Thoracic aorta (tissue), 2 donors: ENCODE measurements at regions not wholly inside any gene's neighbourhood (a gene's known extent, or its start where the extent isn't known, plus 50 kb on each side); places are given as distances from the start of the nearest gene placed in this dataset.

Experiments used
- ATAC-seq: fragments of 150-250 bp; one replicate; pipeline ENCODE4 v1.8.0; 2017; ENCODE audit warnings: low read depth; ENCODE audit not compliant: insufficient number of reproducible peaks, low FRiP score
- DNase-seq: peaks from one replicate; pipeline ENCODE4 v3.0.0-alpha.2; 2020; ENCODE audit warnings: low spot score
- H3K27ac ChIP-seq, 2 donors: fragments of 200-600 bp; sonication (generic); 1 replicate in 1 of 2; 2 replicates in 1 of 2; pipeline ENCODE4 v1.5.1; 2016; ENCODE audit warnings: mild to moderate bottlenecking in 2 of 2, moderate library complexity in 2 of 2
- H3K27me3 ChIP-seq: fragments of 200-600 bp; sonication (generic); replicated peaks from 2 replicates; pipeline ENCODE4 v1.6.0; 2016; ENCODE audit warnings: mild to moderate bottlenecking; ENCODE audit not compliant: insufficient read depth
- H3K36me3 ChIP-seq: fragments of 200-600 bp; sonication (generic); one replicate; pipeline ENCODE4 v1.5.1; 2016
- H3K4me1 ChIP-seq, 2 donors: fragments of 200-600 bp; sonication (generic); 1 replicate in 1 of 2; 2 replicates in 1 of 2; pipeline versions ENCODE4 v1.5.1 to v1.6.0; 2016; ENCODE audit warnings: low read depth in 2 of 2, mild to moderate bottlenecking in 1 of 2; ENCODE audit not compliant: control insufficient read depth in 1 of 2
- H3K4me3 ChIP-seq: fragments of 200-600 bp; sonication (generic); 2 replicates; pipeline ENCODE4 v1.5.1; 2016; ENCODE audit warnings: mild to moderate bottlenecking
- H3K9me3 ChIP-seq: fragments of 200-600 bp; sonication (generic); 2 replicates; pipeline ENCODE4 v1.5.1; 2016
- TF ChIP-seq, protein P1 (sequence below): fragments of 200-600 bp; sonication (generic); IDR thresholded peaks from one replicate; pipeline ENCODE4 v1.5.1; 2019; ENCODE audit warnings: antibody characterized with exemption

DNA sequence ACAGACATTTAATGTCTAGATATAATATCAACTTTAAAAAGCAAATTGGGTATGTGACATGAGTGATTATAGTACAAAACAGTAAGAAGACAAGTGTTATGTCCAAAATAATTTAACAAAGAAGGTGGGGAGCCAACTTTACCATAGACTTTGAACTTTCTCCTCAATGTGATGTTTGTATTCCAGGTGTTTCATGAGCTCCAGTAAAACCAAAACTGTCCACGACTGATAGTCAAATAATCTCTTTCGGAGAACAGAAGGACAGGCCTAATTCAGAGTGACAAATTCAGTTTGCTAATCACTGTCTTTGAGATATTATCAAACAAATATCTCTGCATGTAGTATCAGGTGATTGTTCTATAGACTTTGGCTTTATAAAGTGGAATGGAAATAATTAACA, 1112.6 kb downstream of the SLC6A15 start:
- TF ChIP-seq, protein P1, sequence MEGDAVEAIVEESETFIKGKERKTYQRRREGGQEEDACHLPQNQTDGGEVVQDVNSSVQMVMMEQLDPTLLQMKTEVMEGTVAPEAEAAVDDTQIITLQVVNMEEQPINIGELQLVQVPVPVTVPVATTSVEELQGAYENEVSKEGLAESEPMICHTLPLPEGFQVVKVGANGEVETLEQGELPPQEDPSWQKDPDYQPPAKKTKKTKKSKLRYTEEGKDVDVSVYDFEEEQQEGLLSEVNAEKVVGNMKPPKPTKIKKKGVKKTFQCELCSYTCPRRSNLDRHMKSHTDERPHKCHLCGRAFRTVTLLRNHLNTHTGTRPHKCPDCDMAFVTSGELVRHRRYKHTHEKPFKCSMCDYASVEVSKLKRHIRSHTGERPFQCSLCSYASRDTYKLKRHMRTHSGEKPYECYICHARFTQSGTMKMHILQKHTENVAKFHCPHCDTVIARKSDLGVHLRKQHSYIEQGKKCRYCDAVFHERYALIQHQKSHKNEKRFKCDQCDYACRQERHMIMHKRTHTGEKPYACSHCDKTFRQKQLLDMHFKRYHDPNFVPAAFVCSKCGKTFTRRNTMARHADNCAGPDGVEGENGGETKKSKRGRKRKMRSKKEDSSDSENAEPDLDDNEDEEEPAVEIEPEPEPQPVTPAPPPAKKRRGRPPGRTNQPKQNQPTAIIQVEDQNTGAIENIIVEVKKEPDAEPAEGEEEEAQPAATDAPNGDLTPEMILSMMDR: no peak
- DNase-seq: no peak
- ATAC-seq: no peak
- Histone ChIP-seq H3K27ac (no peak overlapping the region), H3K27me3 (no peaks in the 10 kb centered on the region), H3K9me3 (no peaks in the 10 kb centered on the region), H3K4me3 (no peak overlapping the region), H3K36me3 (no peaks in the 10 kb centered on the region), H3K4me1 (no peaks in the 10 kb centered on the region)

DNA sequence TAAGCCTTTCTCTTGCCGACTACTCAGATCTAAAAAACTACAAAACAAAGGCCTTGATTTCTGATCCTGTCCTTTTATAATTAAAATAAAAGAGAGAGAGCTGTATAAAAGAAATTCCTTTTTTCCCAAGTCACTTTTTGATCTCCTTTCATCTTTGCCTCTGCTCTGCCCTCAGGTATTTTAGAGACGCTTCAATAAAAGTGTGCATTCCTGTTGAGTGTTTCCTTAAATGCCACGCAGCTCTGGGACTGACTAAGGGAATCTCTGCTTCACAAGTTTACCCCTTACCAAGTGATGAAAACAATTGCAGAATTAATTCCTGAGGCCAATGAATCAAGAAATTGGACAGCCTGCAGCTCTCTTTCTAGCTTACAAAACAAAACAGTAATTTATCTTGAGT, 1109.8 kb downstream of the TMTC2 start:
- no peak for ATAC-seq
- no peak for DNase-seq

DNA sequence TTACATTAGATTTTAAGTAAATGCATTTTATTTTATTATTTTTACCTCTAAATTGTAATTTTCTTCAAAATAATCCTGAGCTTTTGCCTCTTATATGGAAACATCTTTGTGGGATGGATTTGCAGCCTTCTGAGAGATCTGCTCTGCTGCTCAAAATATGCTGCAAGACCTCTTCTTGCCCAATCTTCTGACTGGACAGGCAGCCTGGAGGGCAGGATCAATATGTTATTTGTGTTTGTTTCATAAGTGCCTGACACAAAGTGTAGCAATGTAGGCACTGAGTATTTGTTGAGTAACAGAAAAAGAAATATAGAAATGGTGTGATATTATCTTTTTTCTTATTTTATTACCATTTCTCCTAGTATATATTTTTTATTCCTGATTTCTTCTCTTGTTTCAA, 1106.9 kb downstream of the TMTC2 start:
- Histone ChIP-seq H3K27me3 (no peaks in the 10 kb centered on the region), H3K4me1 (no peaks in the 10 kb centered on the region), H3K36me3 (no peaks in the 10 kb centered on the region), H3K4me3 (no peak overlapping the region), H3K9me3 (no peaks in the 10 kb centered on the region), H3K27ac (no peak overlapping the region)
- TF ChIP-seq, protein P1: no peak
- DNase-seq: no peak
- ATAC-seq: no peak

More for the DNA sequence above, 1109.8 kb downstream of the TMTC2 start:
- Histone ChIP-seq H3K27me3 (no peaks in the 10 kb centered on the region), H3K4me3 (no peak overlapping the region), H3K27ac (no peak overlapping the region), H3K9me3 (no peaks in the 10 kb centered on the region), H3K36me3 (no peaks in the 10 kb centered on the region), H3K4me1 (no peaks in the 10 kb centered on the region)
- TF ChIP-seq, protein P1: no peak

GRCh38 chr12:83784298-83784890, 1097.7 kb downstream of the TMTC2 start:
- no peak for DNase-seq
- TF ChIP-seq, protein P1: no peak
- Histone ChIP-seq H3K4me3 (no peak overlapping the region), H3K27ac (no peak overlapping the region), H3K36me3 (no peaks in the 10 kb centered on the region), H3K4me1 (no peaks in the 10 kb centered on the region), H3K9me3 (no peaks in the 10 kb centered on the region), H3K27me3 (no peaks in the 10 kb centered on the region)
- ATAC-seq: no peak

DNA sequence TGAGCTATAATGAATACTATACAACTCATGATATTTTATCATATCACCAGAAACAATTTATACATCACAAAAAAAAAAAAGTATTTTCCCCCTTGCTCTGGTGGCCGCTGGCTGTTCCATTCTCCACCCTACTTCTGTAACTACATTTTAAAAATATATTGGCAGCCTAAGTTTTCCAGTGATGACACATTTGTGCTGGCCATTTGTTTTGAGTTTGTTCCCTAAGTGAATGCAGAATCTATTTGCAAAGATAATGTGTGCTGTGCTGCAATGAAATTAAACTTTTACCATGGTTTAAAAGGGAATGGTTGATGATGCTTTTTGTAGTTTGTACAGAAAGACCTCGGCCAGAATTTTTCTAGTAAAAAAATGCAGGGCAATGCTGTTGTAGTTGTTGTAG, 1092.8 kb downstream of the TMTC2 start:
- DNase-seq (no peak), ATAC-seq (no peak)
- H3K4me1 ChIP-seq: no peaks in the 10 kb centered on the region
- TF ChIP-seq, protein P1: no peak
- no peaks in the 10 kb centered on the region for H3K27me3 ChIP-seq
- no peaks in the 10 kb centered on the region for H3K36me3 ChIP-seq
- no peaks in the 10 kb centered on the region for H3K9me3 ChIP-seq
- no peak overlapping the region for H3K27ac ChIP-seq
- H3K4me3 ChIP-seq: no peak overlapping the region
